ENCODE measurements at regions not wholly inside any gene's neighbourhood (a gene's known extent, or its start where the extent isn't known, plus 50 kb on each side); places are given as distances from the start of the nearest gene placed in this dataset.

DNA sequence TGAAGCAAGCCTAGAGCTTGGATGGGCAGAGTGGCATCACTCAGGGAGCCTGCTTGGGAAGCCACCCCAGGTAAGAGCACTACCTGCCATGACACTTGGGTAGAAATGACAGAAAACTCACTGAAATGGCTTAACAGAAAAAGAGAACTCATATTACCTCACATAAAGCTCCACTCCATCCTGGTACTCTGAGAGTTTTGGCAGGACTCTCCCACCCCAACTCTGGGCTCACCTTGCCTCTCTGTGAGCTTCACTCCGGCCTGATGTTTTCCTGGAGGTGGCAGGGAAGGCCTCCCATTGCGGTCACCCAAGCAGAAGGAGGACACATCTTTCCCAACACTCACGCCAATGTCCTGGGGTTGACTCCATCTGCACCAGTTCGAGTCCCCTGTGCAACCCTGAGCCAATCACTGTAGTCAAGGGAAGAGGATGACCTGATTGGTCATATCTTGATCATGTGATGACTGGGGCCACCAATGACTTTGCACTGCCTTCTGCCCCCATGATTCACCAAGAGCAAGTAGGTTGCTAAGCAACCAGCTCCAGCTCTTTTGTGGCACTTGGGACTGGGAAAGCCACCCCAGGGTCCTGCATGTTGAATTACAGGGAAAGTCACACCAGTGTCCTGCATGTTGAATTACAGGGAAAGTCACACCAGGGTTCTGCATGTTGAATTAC, 446.1 kb upstream of the SULF2 start:
- CTCF ChIA-PET = no interaction called here
- TF ChIP-seq ELF4 (IDR thresholded peaks at IDR 0.05) (no peak), NFRKB (IDR thresholded peaks at IDR 0.05) (no peak)
- no peak for DNase-seq (ENCODE audit: extremely low spot score)
- POLR2A ChIA-PET = no interaction called here

DNA sequence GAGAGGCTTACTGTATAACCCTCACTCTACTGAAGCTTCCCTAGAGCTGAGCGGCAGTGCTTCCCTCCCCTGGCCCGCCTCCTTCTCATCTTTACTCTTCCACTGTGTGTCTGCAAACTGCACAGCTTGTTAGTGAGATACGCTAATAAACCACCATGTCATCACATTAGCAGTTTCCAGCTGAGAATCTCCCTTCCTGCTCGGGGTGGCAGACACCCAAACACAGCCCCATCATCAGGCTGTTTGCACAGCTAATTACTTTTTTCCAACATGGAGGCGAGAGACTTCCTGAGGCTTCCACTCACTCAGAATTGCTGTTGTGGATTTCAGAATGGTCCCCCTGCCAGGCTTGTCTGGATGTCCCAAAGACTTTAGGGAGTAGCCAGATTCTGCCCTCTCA, 444.9 kb upstream of the SULF2 start:
- ChIA-PET POLR2A (no interaction called here), CTCF (no interaction called here)

DNA sequence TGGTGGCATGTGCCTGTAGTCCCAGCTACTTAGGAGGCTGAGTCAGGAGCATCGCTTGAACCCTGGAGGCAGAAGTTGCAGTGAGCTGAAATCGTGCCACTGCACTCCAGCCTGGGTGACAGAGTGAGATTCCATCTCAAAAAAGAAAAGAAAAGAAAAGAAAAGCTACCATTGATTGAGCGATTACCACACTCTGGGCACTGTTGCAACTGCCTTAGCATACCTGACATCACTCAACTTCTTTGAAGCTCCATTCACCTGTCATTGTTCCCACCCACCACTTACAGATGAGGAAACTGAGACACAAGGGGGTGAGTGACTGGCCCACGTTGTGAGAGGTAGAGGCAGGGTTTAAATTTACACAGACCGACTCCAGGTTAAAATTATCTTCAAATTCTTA, 442.1 kb upstream of the SULF2 start:
- CTCF ChIA-PET = no interaction called here
- POLR2A ChIA-PET = no interaction called here
- no peak for DNase-seq (ENCODE audit: extremely low spot score)
- TF ChIP-seq SP1 (IDR thresholded peaks at IDR 0.05) = no peak
- TF ChIP-seq FOXK2 (IDR thresholded peaks at IDR 0.05) = no peak
- TF ChIP-seq LEF1 (IDR thresholded peaks at IDR 0.05; ENCODE audit: borderline replicate concordance) = no peak
- TF ChIP-seq L3MBTL2 (conservative IDR thresholded peaks at IDR 0.05) = no peak
- TF ChIP-seq ARNT (IDR thresholded peaks at IDR 0.05) = no peak
- TF ChIP-seq SUZ12 (IDR thresholded peaks at IDR 0.05) = no peak
- no peak for TF ChIP-seq HDGF (IDR thresholded peaks at IDR 0.05; ENCODE audit: borderline replicate concordance)

More for the DNA sequence above, 444.9 kb upstream of the SULF2 start:
- no peak for DNase-seq (ENCODE audit: extremely low spot score)
- TF ChIP-seq SP1 (IDR thresholded peaks at IDR 0.05) (no peak), L3MBTL2 (conservative IDR thresholded peaks at IDR 0.05) (no peak)

DNA sequence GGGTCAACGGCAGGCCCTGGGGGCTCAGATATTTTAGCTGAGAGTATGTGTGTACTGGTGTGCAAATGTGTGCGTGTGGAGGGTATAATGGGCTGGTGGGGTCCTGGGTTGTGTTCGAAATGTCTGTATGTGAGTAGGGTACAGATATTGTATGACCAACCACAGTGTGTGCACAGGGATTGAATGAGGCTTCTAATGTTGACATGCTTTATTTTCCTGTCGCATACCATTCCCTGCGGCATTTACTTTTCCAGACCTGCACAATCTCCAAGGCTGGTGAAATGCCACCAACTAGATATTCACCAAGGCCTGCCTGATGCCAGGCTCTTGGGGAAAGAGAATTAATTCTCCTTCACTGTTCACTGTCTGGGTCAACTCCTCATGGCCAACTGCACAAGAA, 441.4 kb upstream of the SULF2 start:
- POLR2A ChIA-PET = no interaction called here

DNA sequence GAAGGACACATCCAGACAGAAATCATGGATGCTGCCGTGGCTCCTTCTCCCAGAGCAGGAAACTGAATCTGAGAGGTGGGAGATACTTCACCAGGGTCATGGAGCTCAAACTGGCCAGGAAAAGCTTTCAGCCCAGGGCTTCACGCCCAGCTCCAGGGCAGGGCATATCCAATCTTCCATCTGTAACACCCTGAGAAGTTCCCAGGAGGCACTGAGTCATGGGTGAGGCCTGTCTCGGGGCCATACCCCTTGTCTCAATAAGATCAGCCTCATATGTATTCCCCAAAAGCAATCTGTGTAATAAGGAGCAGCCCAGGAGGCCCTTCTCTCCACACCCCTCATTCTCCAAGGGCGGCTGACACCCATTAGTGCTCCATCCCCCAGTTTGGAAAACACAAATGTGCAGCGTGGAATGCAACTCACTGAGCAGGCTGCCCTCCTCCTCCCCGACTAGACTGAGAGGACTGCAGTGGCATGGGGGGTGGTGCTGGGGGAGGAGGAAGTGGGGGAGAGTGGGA, 439.3 kb upstream of the SULF2 start:
- ChIA-PET CTCF (no interaction called here), POLR2A (no interaction called here)
- TF ChIP-seq SP1 (IDR thresholded peaks at IDR 0.05) (no peak), LEF1 (IDR thresholded peaks at IDR 0.05; ENCODE audit: borderline replicate concordance) (no peak), FOXM1 (IDR thresholded peaks at IDR 0.05; ENCODE audit: borderline replicate concordance) (no peak), FOXK2 (IDR thresholded peaks at IDR 0.05) (no peak), CTBP1 (IDR thresholded peaks at IDR 0.05; ENCODE audit: borderline replicate concordance) (no peak), BHLHE40 (IDR thresholded peaks at IDR 0.05; ENCODE audit: borderline replicate concordance) (no peak), SUZ12 (IDR thresholded peaks at IDR 0.05) (no peak), NFRKB (IDR thresholded peaks at IDR 0.05) (no peak)
- DNase-seq (ENCODE audit: extremely low spot score) = no peak

More for the DNA sequence above, 441.4 kb upstream of the SULF2 start:
- DNase-seq (ENCODE audit: extremely low spot score) = no peak
- CTCF ChIA-PET = no interaction called here
- TF ChIP-seq ARNT (IDR thresholded peaks at IDR 0.05) (no peak), SUZ12 (IDR thresholded peaks at IDR 0.05) (no peak), NFRKB (IDR thresholded peaks at IDR 0.05) (no peak), L3MBTL2 (conservative IDR thresholded peaks at IDR 0.05) (no peak)

DNA sequence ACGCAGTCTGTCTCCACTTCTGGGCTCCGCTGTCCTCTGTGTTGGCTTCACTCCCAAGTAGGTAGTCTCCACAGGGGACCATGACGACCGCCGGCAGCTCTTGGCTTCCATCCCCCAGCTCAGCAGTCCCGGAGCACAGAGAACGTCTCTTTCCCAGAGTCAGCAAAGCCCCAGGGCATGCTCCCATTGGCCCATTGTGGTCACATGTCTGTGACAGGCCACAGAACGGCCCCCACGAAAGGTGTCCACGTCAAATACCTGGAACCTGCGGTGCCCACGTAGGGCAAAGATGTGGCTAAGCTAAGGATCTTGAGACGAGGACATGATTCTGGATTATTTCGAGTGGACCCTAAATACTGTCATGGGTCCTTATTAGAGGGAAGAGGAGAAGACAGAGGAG, 438.4 kb upstream of the SULF2 start:
- DNase-seq (ENCODE audit: extremely low spot score) = no peak
- ChIA-PET CTCF (no interaction called here), POLR2A (no interaction called here)

DNA sequence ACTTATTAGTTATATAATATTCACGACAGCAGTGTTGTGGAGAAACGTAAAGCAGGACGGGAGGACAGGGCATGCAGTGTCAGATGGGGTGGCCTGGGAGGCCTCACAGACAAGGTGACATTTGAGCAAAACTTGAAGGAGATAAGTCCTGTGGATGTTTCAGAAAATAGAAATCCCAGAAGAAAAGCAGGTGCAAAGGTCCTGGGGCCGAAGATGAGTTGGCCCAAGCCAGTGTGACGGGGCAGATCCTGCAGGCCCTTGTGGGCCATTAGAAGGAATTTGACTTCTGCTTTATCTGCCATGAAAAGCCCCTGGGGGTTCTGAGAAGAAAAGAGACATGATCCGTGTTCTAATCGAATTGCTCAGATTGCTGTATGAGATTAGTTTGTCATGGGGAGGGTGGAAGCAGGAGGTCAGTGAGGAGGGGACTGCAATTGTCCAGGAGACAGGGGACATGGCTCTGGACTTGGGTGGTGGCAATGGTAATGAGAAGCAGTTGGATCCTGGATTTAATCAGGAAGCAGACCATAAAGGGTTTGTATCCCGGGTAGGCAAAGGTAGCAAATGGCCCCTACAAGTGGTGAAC, 437.4 kb upstream of the SULF2 start:
- POLR2A ChIA-PET = no interaction called here
- CTCF ChIA-PET = no interaction called here
- no peak for DNase-seq (ENCODE audit: extremely low spot score)
- no peak for TF ChIP-seq HDGF (IDR thresholded peaks at IDR 0.05; ENCODE audit: borderline replicate concordance)
- no peak for TF ChIP-seq SP1 (IDR thresholded peaks at IDR 0.05)
- TF ChIP-seq CTBP1 (IDR thresholded peaks at IDR 0.05; ENCODE audit: borderline replicate concordance) = no peak
- no peak for TF ChIP-seq NFRKB (IDR thresholded peaks at IDR 0.05)
- no peak for TF ChIP-seq ARNT (IDR thresholded peaks at IDR 0.05)
- TF ChIP-seq, protein P1, sequence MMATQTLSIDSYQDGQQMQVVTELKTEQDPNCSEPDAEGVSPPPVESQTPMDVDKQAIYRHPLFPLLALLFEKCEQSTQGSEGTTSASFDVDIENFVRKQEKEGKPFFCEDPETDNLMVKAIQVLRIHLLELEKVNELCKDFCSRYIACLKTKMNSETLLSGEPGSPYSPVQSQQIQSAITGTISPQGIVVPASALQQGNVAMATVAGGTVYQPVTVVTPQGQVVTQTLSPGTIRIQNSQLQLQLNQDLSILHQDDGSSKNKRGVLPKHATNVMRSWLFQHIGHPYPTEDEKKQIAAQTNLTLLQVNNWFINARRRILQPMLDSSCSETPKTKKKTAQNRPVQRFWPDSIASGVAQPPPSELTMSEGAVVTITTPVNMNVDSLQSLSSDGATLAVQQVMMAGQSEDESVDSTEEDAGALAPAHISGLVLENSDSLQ (IDR thresholded peaks at IDR 0.05) = no peak
- no peak for TF ChIP-seq FOXA1 (IDR thresholded peaks at IDR 0.05)
- no peak for TF ChIP-seq TARDBP (IDR thresholded peaks at IDR 0.05)
- TF ChIP-seq FOXK2 (IDR thresholded peaks at IDR 0.05) = no peak
- TF ChIP-seq LEF1 (IDR thresholded peaks at IDR 0.05; ENCODE audit: borderline replicate concordance) = no peak
- TF ChIP-seq BHLHE40 (IDR thresholded peaks at IDR 0.05; ENCODE audit: borderline replicate concordance) = no peak
- TF ChIP-seq FOXM1 (IDR thresholded peaks at IDR 0.05; ENCODE audit: borderline replicate concordance) = no peak
- no peak for TF ChIP-seq ZNF384 (IDR thresholded peaks at IDR 0.05)
- no peak for TF ChIP-seq ELF4 (IDR thresholded peaks at IDR 0.05)
- no peak for TF ChIP-seq SUZ12 (IDR thresholded peaks at IDR 0.05)
- TF ChIP-seq L3MBTL2 (conservative IDR thresholded peaks at IDR 0.05) = no peak

More for the DNA sequence above, 438.4 kb upstream of the SULF2 start:
- no peak for TF ChIP-seq L3MBTL2 (conservative IDR thresholded peaks at IDR 0.05)
- no peak for TF ChIP-seq FOXA1 (IDR thresholded peaks at IDR 0.05)
- no peak for TF ChIP-seq ARNT (IDR thresholded peaks at IDR 0.05)
- no peak for TF ChIP-seq FOXK2 (IDR thresholded peaks at IDR 0.05)
- no peak for TF ChIP-seq LEF1 (IDR thresholded peaks at IDR 0.05; ENCODE audit: borderline replicate concordance)
- no peak for TF ChIP-seq ELF4 (IDR thresholded peaks at IDR 0.05)
- no peak for TF ChIP-seq HDGF (IDR thresholded peaks at IDR 0.05; ENCODE audit: borderline replicate concordance)
- TF ChIP-seq FOXM1 (IDR thresholded peaks at IDR 0.05; ENCODE audit: borderline replicate concordance) = no peak
- TF ChIP-seq CTBP1 (IDR thresholded peaks at IDR 0.05; ENCODE audit: borderline replicate concordance) = no peak
- no peak for TF ChIP-seq SP1 (IDR thresholded peaks at IDR 0.05)
- TF ChIP-seq NFRKB (IDR thresholded peaks at IDR 0.05) = no peak
- no peak for TF ChIP-seq ZNF384 (IDR thresholded peaks at IDR 0.05)
- TF ChIP-seq BHLHE40 (IDR thresholded peaks at IDR 0.05; ENCODE audit: borderline replicate concordance) = no peak
- TF ChIP-seq TARDBP (IDR thresholded peaks at IDR 0.05) = no peak
- TF ChIP-seq, protein P1 (IDR thresholded peaks at IDR 0.05) = no peak
- no peak for TF ChIP-seq SUZ12 (IDR thresholded peaks at IDR 0.05)

Data from HEK293T (cell line).